ENCODE measurements at regions not wholly inside any gene's neighbourhood (a gene's known extent, or its start where the extent isn't known, plus 50 kb on each side); places are given as distances from the start of the nearest gene placed in this dataset.

DNA sequence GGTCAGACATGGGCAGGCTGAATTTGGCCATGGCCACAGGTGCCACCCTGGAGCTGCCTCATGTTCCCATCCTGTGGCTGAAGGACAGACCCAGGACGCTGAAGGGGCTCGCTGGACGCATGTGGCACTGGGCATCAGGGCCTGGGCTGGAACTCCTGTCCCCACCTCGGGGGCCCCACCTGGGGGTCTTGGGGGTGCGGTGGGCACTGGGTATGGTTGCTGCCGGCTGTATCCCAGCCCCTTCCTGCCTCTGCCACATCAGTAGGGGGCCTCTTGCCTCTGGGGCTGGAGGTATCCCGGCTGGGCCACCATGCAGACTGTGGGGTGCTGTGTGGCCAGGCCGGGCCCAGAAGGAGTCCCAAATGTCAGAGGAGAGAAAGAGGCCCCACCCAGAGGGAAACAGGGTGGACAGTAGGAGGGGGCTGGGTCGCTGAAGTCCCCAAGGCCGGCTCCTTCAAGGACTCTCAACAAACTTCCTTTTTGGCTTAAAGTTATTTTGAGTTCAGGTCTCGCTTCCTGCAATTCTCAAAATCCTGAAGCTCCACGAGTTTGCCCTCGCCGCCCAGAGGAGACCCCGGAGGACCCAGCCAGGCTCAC lies 78.7 kb downstream of the SIK1 start:
- no peak overlapping the region for H3K27ac ChIP-seq
- no peak for TF ChIP-seq ZFX (IDR thresholded peaks at IDR 0.05)
- TF ChIP-seq, protein P1, sequence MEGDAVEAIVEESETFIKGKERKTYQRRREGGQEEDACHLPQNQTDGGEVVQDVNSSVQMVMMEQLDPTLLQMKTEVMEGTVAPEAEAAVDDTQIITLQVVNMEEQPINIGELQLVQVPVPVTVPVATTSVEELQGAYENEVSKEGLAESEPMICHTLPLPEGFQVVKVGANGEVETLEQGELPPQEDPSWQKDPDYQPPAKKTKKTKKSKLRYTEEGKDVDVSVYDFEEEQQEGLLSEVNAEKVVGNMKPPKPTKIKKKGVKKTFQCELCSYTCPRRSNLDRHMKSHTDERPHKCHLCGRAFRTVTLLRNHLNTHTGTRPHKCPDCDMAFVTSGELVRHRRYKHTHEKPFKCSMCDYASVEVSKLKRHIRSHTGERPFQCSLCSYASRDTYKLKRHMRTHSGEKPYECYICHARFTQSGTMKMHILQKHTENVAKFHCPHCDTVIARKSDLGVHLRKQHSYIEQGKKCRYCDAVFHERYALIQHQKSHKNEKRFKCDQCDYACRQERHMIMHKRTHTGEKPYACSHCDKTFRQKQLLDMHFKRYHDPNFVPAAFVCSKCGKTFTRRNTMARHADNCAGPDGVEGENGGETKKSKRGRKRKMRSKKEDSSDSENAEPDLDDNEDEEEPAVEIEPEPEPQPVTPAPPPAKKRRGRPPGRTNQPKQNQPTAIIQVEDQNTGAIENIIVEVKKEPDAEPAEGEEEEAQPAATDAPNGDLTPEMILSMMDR (conservative IDR thresholded peaks at IDR 0.05) = no peak

DNA sequence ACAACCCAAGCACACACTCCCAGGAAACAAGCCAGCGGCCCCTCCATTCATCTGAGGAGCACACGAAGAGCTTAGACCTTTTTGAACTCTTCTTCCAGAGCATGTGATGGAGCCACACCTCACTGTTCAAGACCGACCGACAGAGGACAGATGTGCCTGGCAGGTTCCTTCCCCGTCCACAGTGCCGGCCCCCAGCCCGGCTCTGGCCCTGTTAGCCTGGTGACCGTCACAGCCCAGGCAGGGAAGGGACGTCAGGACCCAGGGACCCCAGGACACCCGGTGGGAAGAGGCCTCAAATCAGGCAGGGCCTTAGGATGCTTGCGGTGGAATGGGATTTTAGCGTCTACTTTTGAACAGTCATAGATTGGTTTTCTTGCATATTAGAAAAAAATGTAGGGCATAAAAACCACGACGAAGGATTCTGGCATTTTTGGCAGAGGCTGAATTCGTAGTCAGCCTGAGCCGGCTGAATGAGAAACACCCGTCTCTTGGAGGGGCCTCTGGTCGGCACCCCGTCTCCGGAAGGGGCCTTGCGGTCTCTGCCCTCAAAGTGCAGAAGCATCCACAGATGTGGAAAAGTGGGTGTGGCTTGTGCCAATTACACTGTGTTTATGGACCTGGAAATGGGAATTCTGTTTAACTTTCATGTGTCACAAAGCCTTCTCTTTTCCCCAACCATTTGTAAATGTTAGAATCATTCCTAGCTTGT lies 79.3 kb downstream of the SIK1 start:
- H3K27ac ChIP-seq = no peak overlapping the region
- TF ChIP-seq ZFX (IDR thresholded peaks at IDR 0.05) = no peak
- TF ChIP-seq, protein P1 (conservative IDR thresholded peaks at IDR 0.05) = no peak

DNA sequence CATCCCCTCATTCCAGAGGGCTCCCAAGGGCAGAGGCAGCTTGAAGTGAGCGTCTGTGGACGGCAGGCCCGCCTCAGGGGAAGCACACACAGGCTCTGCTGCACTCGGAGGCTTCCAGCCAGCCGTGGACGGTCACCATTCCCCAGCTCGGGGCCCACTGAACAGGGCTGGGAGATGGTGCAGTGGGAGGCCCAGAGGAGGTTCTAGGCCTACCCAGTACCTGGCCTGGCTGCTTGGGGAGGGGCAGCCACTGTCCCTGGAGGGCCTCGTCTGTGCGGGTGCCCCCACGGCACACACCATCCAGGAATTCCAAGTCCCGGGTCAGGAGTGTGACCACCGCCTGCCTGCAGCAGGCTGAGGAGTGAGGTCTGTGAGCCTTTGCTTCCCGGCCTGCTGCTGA lies 80.4 kb downstream of the SIK1 start:
- H3K27ac ChIP-seq = no peak overlapping the region
- TF ChIP-seq ZFX (IDR thresholded peaks at IDR 0.05) = no peak
- TF ChIP-seq, protein P1 (conservative IDR thresholded peaks at IDR 0.05) = no peak

DNA sequence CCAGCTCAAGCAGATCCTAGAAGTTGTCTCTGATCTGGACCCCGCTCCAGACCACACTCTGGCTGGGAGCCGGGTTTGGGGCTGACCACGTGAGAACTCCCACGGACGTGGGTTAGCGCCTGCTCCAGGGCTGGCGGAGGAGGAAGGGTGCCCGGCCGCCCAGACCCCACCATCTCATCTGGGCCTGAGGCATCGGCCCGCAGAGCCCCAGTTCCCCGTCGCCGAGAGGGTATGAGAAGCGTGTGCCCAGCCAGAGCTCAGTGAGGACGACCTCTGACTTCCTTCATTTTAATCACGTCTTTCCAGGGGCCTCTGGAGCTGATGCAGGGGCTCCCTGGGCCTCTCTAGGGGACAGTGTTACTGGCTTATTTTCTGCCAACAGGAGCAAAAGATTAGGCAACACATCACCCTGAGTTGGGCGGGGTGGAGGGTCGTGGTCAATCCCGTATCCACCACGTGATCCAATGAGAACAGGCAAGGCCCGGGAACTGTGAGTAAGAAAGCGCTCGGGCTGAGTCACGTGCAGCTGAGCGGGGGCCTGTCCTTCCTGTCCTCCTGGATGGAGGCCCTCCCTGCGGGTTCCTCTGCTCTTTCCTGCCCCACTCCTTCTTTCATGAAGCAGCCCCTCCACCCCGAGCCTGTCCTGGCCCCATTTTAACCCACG lies 81.1 kb downstream of the SIK1 start:
- TF ChIP-seq, protein P1 (conservative IDR thresholded peaks at IDR 0.05) = no peak
- no peak for TF ChIP-seq ZFX (IDR thresholded peaks at IDR 0.05)
- peak overlapping the region; percentile 84; the same call in 1 of the 2 replicates for H3K27ac ChIP-seq

DNA sequence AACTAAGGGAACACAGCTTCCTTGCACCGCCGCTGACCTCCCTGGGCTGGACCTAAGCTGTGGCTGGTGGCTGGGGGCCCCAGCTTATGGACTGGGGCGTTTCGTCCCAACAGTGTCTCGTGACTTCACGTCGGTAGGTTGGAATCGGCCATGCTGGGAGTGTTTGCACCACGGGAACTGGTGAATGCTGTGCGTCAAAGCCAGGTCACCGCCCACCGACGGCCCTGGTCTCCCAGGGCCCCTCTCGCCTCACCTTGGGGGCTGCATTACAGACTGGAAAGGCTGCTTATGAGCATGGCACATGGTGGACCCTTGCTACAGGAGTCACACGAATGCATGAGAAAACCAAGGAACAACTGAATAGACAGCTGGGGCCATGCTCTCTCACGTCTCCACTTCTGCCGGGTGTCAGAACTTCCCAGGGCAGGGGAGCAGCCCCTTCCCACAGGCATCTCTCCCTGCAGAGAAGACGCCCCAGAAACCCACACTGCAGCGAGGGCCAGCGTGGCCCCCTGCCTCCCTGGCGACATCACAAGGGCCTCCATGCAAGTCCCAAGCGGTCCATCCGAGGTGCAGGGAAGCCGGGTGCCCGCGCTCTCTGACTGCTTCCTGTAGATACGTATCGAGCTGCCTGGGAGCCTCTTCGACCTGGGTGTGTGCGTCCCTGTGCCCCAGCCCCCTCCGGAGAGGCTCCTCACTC lies 81.7 kb downstream of the SIK1 start:
- H3K27ac ChIP-seq = peak overlapping the region; percentile 84
- TF ChIP-seq ZFX (IDR thresholded peaks at IDR 0.05) = no peak
- TF ChIP-seq, protein P1 (conservative IDR thresholded peaks at IDR 0.05) = no peak

DNA sequence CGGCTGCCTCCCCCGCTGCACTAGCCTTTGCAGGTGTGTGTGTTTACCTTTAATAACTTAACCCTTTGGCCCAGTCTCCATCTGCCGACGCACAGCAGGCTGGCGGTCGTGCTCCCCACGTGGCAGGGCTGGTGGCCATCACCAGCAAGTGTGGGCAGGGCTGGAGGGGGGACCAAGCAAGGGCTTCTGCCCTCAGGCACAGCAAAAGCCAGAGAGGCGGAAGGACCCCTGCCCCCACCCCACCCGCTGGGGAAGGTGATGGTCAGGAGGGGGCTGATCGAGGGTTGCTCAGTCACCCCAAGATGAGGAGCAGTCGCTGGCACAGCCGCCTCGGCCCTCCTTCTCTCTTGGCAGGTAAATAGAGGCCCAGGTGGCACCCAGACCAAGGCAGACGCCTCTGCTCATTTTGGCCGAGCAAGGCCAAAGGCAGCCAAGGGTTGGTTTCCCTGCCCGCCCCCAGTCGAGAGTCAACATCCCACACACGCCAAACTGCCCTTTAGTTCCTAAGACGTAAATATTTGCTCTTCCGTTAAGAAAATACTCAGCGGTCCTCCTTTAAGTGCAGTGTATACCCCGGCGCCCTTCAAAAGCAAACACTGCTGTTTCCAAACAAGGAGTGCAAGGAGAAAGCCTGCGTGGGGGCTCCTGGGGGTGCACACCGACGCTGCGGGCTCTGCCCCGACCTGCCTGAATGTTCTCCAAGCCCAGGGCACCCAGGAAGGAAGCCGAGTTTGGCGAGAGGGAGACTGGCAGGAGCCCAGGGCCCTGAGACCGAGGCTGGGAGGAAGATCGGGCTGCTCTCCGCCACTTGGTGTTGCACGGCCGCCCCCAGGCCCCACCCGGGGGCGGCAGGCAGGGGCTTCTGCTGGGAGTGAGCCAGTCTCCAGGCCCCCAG lies 82.7 kb downstream of the SIK1 start:
- TF ChIP-seq, protein P1 (conservative IDR thresholded peaks at IDR 0.05) = no peak
- no peak for TF ChIP-seq ZFX (IDR thresholded peaks at IDR 0.05)
- H3K27ac ChIP-seq = peak overlapping the region; percentile 84

Measured in C4-2B (cell line).